ENCODE measurements at regions not wholly inside any gene's neighbourhood (a gene's known extent, or its start where the extent isn't known, plus 50 kb on each side); places are given as distances from the start of the nearest gene placed in this dataset.

DNA sequence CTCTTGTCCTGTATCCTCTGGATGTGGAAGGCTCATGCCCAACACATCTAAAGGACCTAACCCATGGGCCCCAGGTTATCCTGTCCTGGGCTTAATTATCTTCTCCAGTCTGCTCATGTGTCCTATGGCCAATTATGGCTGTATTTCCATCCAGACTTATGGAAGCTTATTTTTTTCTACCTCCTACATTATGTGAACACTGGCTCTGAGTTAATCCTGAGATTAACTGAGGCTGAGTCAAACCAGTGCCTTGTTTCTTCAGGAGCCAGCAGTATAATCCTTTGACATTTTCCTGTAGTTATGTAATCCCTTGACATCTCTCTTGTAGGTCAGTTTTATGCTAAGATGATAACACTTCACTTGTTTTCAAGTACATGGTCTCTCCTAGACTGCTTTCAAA lies 213.6 kb downstream of the PMAIP1 start:
- DNase-seq (ENCODE audit: low read depth in 1 of 2, low spot score in 1 of 2): no peak
- Histone ChIP-seq H3K27ac (no peak overlapping the region), H3K36me3 (no peaks in the 10 kb centered on the region), H3K4me1 (ENCODE audit: low read depth) (no peaks in the 10 kb centered on the region), H3K9me3 (ENCODE audit: low read depth) (no peaks in the 10 kb centered on the region), H3K4me3 (no peak overlapping the region), H3K27me3 (no peaks in the 10 kb centered on the region)
- TF ChIP-seq, protein P1, sequence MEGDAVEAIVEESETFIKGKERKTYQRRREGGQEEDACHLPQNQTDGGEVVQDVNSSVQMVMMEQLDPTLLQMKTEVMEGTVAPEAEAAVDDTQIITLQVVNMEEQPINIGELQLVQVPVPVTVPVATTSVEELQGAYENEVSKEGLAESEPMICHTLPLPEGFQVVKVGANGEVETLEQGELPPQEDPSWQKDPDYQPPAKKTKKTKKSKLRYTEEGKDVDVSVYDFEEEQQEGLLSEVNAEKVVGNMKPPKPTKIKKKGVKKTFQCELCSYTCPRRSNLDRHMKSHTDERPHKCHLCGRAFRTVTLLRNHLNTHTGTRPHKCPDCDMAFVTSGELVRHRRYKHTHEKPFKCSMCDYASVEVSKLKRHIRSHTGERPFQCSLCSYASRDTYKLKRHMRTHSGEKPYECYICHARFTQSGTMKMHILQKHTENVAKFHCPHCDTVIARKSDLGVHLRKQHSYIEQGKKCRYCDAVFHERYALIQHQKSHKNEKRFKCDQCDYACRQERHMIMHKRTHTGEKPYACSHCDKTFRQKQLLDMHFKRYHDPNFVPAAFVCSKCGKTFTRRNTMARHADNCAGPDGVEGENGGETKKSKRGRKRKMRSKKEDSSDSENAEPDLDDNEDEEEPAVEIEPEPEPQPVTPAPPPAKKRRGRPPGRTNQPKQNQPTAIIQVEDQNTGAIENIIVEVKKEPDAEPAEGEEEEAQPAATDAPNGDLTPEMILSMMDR (IDR thresholded peaks at IDR 0.05; ENCODE audit: low read depth, low read length): no peak

DNA sequence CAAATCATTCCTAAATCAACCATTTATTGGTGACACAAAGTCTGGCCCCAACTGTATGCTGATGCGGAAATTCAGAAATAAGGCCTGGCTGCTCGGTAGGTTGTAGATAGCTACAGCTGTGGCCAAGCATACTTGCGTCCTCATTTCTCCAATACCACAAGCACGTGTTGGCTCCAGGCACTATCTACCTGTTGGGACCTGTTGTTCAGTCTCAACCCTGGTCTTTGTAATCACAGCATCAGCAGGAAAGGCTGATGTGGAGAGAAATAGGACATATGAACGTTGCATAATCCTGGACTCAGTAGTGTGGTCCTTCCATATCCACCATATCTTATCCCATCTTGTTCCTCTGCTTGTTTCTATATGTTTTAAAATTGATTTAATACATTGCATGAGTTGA lies 212.6 kb downstream of the PMAIP1 start:
- no peak overlapping the region for H3K4me3 ChIP-seq
- no peaks in the 10 kb centered on the region for H3K4me1 ChIP-seq (ENCODE audit: low read depth)
- DNase-seq (ENCODE audit: low read depth in 1 of 2, low spot score in 1 of 2): no peak
- TF ChIP-seq, protein P1 (IDR thresholded peaks at IDR 0.05; ENCODE audit: low read depth, low read length): no peak
- H3K9me3 ChIP-seq (ENCODE audit: low read depth): no peaks in the 10 kb centered on the region
- H3K27ac ChIP-seq: no peak overlapping the region
- no peaks in the 10 kb centered on the region for H3K36me3 ChIP-seq
- no peaks in the 10 kb centered on the region for H3K27me3 ChIP-seq

DNA sequence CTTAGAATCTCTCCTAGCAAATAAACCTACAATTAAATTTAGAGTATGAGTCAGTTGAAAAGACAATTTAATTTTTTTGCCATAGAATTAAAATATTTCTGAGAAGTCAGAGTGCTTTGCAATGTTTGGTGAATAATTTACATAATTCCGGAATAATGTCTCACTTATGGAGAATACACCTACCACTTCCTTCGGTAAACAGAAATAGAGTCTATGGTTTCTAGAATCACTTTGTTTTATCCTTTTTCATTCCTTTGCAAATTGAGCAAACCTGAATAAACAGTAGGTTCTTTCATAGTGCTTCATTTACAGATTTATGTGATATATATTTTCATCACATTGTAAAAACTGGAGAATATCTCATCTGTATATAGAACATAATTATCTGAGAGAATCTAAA lies 211.7 kb downstream of the PMAIP1 start:
- no peak overlapping the region for H3K27ac ChIP-seq
- TF ChIP-seq, protein P1 (IDR thresholded peaks at IDR 0.05; ENCODE audit: low read depth, low read length): no peak
- DNase-seq (ENCODE audit: low read depth in 1 of 2, low spot score in 1 of 2): no peak
- H3K4me3 ChIP-seq: no peak overlapping the region
- H3K27me3 ChIP-seq: no peaks in the 10 kb centered on the region
- H3K4me1 ChIP-seq (ENCODE audit: low read depth): no peaks in the 10 kb centered on the region
- no peaks in the 10 kb centered on the region for H3K36me3 ChIP-seq
- H3K9me3 ChIP-seq (ENCODE audit: low read depth): no peaks in the 10 kb centered on the region

DNA sequence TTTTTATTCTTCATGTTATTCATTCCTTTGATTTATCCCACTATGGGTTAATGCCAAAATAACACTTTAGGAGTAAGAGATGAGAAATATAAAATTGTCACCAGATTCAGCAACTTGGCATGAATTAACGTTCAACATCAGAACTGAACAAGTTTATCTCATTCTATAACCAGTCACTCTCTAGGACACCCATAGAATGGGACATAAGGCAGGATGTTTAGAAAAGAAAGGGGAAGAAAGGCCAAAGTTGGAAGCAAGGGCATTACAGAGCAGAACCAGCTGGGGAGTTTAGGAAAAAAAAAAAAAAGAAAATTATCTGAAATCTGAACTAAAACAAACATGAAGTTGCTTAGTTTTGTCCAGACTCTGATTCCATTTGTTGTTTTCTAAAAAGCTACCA lies 211.0 kb downstream of the PMAIP1 start:
- Histone ChIP-seq H3K36me3 (no peaks in the 10 kb centered on the region), H3K27me3 (no peaks in the 10 kb centered on the region), H3K4me1 (ENCODE audit: low read depth) (no peaks in the 10 kb centered on the region), H3K4me3 (no peak overlapping the region), H3K27ac (no peak overlapping the region), H3K9me3 (ENCODE audit: low read depth) (no peaks in the 10 kb centered on the region)
- DNase-seq (ENCODE audit: low read depth in 1 of 2, low spot score in 1 of 2): no peak
- TF ChIP-seq, protein P1 (IDR thresholded peaks at IDR 0.05; ENCODE audit: low read depth, low read length): no peak

DNA sequence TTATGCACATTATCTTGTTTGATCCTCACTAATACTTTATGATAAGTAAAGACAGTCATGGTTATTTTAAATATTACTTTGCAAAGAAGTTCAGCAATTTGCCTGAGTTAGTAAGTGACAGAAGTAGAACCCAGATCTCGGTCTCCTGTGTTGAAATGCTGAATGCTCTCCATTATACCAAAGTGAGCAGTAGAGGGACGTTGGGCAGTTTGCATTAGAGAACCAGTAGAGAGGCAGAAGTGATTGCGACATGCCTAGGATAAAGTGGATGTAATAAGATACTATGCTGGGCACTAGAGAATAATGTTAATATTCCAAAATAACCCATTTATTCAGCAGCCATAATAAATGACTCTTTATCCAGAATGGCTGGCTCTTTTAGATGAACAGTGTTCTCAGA lies 201.0 kb downstream of the PMAIP1 start:
- Histone ChIP-seq H3K4me1 (ENCODE audit: low read depth) (no peaks in the 10 kb centered on the region), H3K27me3 (no peaks in the 10 kb centered on the region), H3K36me3 (no peaks in the 10 kb centered on the region), H3K27ac (no peak overlapping the region), H3K4me3 (no peak overlapping the region), H3K9me3 (ENCODE audit: low read depth) (no peaks in the 10 kb centered on the region)
- TF ChIP-seq, protein P1 (IDR thresholded peaks at IDR 0.05; ENCODE audit: low read depth, low read length): no peak
- DNase-seq (ENCODE audit: low read depth in 1 of 2, low spot score in 1 of 2): peak in 1 of 2 donors; percentile 3

DNA sequence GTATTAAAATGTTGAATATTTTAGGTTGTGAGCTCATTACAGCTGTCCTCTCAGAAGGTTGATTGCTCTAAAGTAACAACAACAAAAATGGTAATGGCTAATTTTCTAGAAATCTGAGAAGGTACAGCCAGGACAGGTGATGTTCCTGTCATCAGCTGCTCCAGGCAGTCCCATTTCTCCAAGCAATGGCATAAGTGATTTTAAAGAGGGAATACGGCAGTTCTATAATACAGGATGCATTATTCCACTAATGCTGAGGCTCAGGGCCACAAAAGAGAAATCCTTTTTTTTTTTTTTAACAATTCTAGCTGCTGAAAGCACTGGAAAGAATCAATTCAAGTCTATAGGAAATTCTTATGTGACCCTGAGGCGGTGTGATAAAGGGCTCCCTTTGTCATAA lies 199.9 kb downstream of the PMAIP1 start:
- Histone ChIP-seq H3K4me1 (ENCODE audit: low read depth) (no peaks in the 10 kb centered on the region), H3K27me3 (no peaks in the 10 kb centered on the region), H3K36me3 (no peaks in the 10 kb centered on the region), H3K9me3 (ENCODE audit: low read depth) (no peaks in the 10 kb centered on the region), H3K4me3 (no peak overlapping the region), H3K27ac (no peak overlapping the region)
- no peak for DNase-seq (ENCODE audit: low read depth in 1 of 2, low spot score in 1 of 2)
- TF ChIP-seq, protein P1 (IDR thresholded peaks at IDR 0.05; ENCODE audit: low read depth, low read length): no peak

All from cardiac muscle cell (in vitro differentiated cells and primary cell).